Smooth muscle cell (in vitro differentiated cells): ENCODE measurements at regions not wholly inside any gene's neighbourhood (a gene's known extent, or its start where the extent isn't known, plus 50 kb on each side); places are given as distances from the start of the nearest gene placed in this dataset.

ENCODE experiments used
- DNase-seq: peaks from one replicate; lab custom pipeline; 2025; ENCODE audit not compliant: unreplicated experiment; lab: John Stamatoyannopoulos, UW
- H2AFZ ChIP-seq: fragments of 200-600 bp; sonication (generic); 2 replicates; pipeline ENCODE4 v1.6.0; 2016; ENCODE audit warnings: antibody characterized with exemption, low read depth, mild to moderate bottlenecking
- H3F3A ChIP-seq: fragments of 200-600 bp; sonication (generic); 2 replicates; pipeline ENCODE4 v1.6.0; 2017; ENCODE audit warnings: antibody characterized with exemption, low read depth
- H3K27ac ChIP-seq: fragments of 200-600 bp; sonication (generic); 2 replicates; pipeline ENCODE4 v1.5.1; 2016; ENCODE audit warnings: low read depth, mild to moderate bottlenecking
- H3K27me3 ChIP-seq: fragments of 200-600 bp; sonication (generic); 2 replicates; pipeline ENCODE4 v1.6.1; 2016; ENCODE audit warnings: low read depth, mild to moderate bottlenecking
- H3K36me3 ChIP-seq: fragments of 200-600 bp; sonication (generic); 2 replicates; pipeline ENCODE4 v1.5.1; 2016; ENCODE audit warnings: low read depth
- H3K4me1 ChIP-seq: fragments of 200-600 bp; sonication (generic); 2 replicates; pipeline ENCODE4 v1.5.1; 2016; ENCODE audit warnings: low read depth
- H3K4me2 ChIP-seq: fragments of 200-600 bp; sonication (generic); 2 replicates; pipeline ENCODE4 v1.6.0; 2016; ENCODE audit warnings: mild to moderate bottlenecking
- H3K4me3 ChIP-seq: fragments of 200-600 bp; sonication (generic); 2 replicates; pipeline ENCODE4 v1.5.1; 2016; ENCODE audit warnings: mild to moderate bottlenecking
- H3K79me2 ChIP-seq: fragments of 200-600 bp; sonication (generic); 2 replicates; pipeline ENCODE4 v1.6.0; 2016; ENCODE audit warnings: low read depth, mild to moderate bottlenecking
- H3K9ac ChIP-seq: fragments of 200-600 bp; sonication (generic); 2 replicates; pipeline ENCODE4 v1.6.0; 2016; ENCODE audit warnings: low read depth
- H3K9me3 ChIP-seq: fragments of 200-600 bp; sonication (generic); replicated peaks from 2 replicates; pipeline ENCODE4 v1.5.1; 2016; ENCODE audit warnings: low read depth
- H4K20me1 ChIP-seq: fragments of 200-600 bp; sonication (generic); 2 replicates; pipeline ENCODE4 v1.6.0; 2016; ENCODE audit warnings: low read depth
- WGBS: methylation state at CpG from one replicate; pipeline ENCODE4 v1.1.7; 2016; ENCODE audit warnings: low lambda C conversion rate; 5-methylcytosine and 5-hydroxymethylcytosine counted together
- TF ChIP-seq, protein P1 (sequence below): fragments of 200-600 bp; sonication (generic); IDR thresholded peaks from 2 replicates; pipeline ENCODE4 v1.5.1; 2017; ENCODE audit warnings: borderline replicate concordance, mild to moderate bottlenecking, antibody characterized with exemption; ENCODE audit not compliant: insufficient read depth, poor library complexity, severe bottlenecking

DNA sequence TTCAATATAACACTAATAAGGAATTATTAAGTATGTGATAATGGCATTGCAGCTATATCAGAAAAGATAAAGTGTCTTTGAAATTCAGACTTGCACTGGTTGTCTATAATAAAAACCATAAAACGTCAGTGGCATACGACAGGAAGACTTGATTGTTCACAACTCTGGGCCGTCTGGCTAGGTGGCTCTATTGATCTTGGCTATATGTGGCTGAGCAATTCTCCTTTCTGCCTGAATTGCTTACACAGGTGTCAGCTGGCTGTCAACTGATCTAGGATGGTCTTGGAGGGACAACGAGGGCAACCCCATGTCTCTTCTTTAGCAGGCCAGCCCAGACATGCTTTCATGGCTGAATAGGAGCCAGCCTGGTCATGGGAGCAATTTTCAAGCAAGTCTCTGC is 359.1 kb downstream of the QKI start:
- no peak for DNase-seq
- 86% methylated on average over 4 of the region's 4 CpGs for WGBS
- Histone ChIP-seq H3K79me2 (no peaks in the 10 kb centered on the region), H3K27ac (no peak overlapping the region), H2AFZ (no peak overlapping the region), H3K9ac (no peak overlapping the region), H3K4me2 (no peak overlapping the region), H3K36me3 (no peaks in the 10 kb centered on the region), H3K4me1 (no peaks in the 10 kb centered on the region), H3K9me3 (no peaks in the 10 kb centered on the region), H3K4me3 (no peak overlapping the region), H3F3A (no peaks in the 10 kb centered on the region), H3K27me3 (no peaks in the 10 kb centered on the region), H4K20me1 (no peaks in the 10 kb centered on the region)
- TF ChIP-seq, protein P1, sequence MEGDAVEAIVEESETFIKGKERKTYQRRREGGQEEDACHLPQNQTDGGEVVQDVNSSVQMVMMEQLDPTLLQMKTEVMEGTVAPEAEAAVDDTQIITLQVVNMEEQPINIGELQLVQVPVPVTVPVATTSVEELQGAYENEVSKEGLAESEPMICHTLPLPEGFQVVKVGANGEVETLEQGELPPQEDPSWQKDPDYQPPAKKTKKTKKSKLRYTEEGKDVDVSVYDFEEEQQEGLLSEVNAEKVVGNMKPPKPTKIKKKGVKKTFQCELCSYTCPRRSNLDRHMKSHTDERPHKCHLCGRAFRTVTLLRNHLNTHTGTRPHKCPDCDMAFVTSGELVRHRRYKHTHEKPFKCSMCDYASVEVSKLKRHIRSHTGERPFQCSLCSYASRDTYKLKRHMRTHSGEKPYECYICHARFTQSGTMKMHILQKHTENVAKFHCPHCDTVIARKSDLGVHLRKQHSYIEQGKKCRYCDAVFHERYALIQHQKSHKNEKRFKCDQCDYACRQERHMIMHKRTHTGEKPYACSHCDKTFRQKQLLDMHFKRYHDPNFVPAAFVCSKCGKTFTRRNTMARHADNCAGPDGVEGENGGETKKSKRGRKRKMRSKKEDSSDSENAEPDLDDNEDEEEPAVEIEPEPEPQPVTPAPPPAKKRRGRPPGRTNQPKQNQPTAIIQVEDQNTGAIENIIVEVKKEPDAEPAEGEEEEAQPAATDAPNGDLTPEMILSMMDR = no peak

DNA sequence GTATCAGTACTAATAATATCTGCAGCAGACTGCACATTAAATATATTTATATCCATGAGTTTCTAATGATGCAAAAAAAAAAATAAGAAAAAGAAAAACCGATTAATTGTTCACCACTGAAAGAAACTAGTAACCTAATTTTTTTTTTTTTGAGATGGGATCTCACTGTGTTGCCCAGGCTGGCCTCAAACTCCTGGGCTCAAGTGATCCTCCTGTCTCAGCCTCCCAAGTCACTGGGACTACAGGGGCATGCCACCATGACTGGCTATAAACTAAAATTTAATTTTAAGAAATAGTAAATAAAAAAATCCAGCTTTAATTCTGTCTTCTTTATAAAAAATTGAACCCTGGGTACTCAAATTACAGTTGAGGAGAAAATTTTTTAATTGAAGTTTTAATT is 358.2 kb downstream of the QKI start:
- Histone ChIP-seq H3F3A (no peaks in the 10 kb centered on the region), H3K4me3 (no peak overlapping the region), H3K4me1 (no peaks in the 10 kb centered on the region), H3K79me2 (no peaks in the 10 kb centered on the region), H3K27ac (no peak overlapping the region), H2AFZ (no peak overlapping the region), H3K4me2 (no peak overlapping the region), H3K27me3 (no peaks in the 10 kb centered on the region), H3K9ac (no peak overlapping the region), H4K20me1 (no peaks in the 10 kb centered on the region), H3K36me3 (no peaks in the 10 kb centered on the region), H3K9me3 (no peaks in the 10 kb centered on the region)
- 96% methylated on average over 1 of the region's 1 CpG for WGBS
- TF ChIP-seq, protein P1 = no peak
- no peak for DNase-seq

DNA sequence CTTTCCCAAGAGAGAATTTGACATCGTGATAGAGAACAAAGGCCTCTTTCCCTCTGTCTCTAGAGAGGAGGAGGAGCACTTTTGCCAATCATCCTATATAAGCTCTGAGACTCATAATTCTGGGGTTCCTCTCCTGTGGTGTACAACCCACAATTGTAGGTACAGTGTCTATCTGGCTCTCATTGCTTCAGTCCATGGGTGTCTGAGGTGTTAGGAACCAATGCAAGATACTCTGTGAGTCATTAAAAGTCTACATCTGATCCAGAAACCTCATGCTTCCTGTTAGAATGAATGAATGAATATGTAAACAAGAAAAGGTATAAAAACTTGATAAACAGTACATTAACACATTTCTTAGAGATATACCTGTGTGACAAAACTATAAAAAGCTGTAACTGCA is 356.7 kb downstream of the QKI start:
- H3K4me1 ChIP-seq = no peaks in the 10 kb centered on the region
- 44% methylated on average over 1 of the region's 1 CpG for WGBS
- no peaks in the 10 kb centered on the region for H3K79me2 ChIP-seq
- no peaks in the 10 kb centered on the region for H3K27me3 ChIP-seq
- H3F3A ChIP-seq = no peaks in the 10 kb centered on the region
- no peak for DNase-seq
- no peak overlapping the region for H3K4me3 ChIP-seq
- H4K20me1 ChIP-seq = no peaks in the 10 kb centered on the region
- TF ChIP-seq, protein P1 = no peak
- no peak overlapping the region for H2AFZ ChIP-seq
- no peak overlapping the region for H3K4me2 ChIP-seq
- H3K9me3 ChIP-seq = no peaks in the 10 kb centered on the region
- H3K27ac ChIP-seq = no peak overlapping the region
- no peaks in the 10 kb centered on the region for H3K36me3 ChIP-seq
- no peak overlapping the region for H3K9ac ChIP-seq

DNA sequence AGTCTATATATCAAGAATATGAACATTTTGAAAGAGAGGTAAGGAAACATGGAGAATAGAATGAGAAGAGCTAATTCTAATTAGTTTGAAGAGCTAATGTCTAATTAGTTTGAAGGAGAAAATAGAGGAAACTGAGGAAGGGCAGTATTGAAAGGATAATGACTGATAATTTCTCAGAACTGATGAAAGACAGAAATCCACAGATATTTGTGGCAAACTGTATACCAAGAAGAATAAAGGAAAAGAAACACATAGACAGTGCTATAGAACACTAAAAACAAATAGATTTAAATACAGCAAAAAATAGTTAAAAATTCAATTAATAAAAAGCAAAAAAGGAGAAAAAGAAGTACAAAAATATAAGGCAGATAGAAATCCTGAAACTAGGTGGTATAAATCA is 354.4 kb downstream of the QKI start:
- H3F3A ChIP-seq = peaks cover 5% of the 10 kb centered on the region
- no peaks in the 10 kb centered on the region for H3K36me3 ChIP-seq
- H4K20me1 ChIP-seq = no peaks in the 10 kb centered on the region
- no peaks in the 10 kb centered on the region for H3K79me2 ChIP-seq
- H3K27me3 ChIP-seq = no peaks in the 10 kb centered on the region
- no peak for DNase-seq
- no peak overlapping the region for H3K4me3 ChIP-seq
- H3K9ac ChIP-seq = no peak overlapping the region
- TF ChIP-seq, protein P1 = no peak
- H3K4me2 ChIP-seq = no peak overlapping the region
- no peak overlapping the region for H2AFZ ChIP-seq
- no peak overlapping the region for H3K27ac ChIP-seq
- H3K9me3 ChIP-seq = no peaks in the 10 kb centered on the region
- peaks cover 7% of the 10 kb centered on the region for H3K4me1 ChIP-seq
